ENCODE measurements at regions not wholly inside any gene's neighbourhood (a gene's known extent, or its start where the extent isn't known, plus 50 kb on each side); places are given as distances from the start of the nearest gene placed in this dataset.

DNA sequence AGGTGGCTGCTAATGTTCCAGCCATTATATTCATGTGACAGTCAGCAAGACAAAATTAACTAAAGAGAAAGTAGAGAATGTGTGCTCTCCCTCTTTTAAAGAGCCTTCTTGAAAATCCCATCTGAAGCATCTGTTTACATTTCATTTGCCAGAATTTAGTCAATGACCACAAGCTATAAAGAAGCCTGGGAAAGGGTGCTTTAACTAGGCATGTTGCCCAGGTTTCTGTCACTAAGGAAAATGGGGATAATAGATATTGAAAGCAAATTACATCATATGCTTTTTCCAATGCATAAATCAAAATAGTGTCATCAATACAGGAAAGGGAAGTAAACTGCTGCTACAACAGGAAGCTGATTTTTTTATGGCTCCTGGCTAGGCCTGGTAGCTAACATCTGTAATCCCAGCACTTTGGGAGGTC is 67.7 kb downstream of the ELAPOR2 start:
- no peak overlapping the region for H3K27ac Mint-ChIP-seq

DNA sequence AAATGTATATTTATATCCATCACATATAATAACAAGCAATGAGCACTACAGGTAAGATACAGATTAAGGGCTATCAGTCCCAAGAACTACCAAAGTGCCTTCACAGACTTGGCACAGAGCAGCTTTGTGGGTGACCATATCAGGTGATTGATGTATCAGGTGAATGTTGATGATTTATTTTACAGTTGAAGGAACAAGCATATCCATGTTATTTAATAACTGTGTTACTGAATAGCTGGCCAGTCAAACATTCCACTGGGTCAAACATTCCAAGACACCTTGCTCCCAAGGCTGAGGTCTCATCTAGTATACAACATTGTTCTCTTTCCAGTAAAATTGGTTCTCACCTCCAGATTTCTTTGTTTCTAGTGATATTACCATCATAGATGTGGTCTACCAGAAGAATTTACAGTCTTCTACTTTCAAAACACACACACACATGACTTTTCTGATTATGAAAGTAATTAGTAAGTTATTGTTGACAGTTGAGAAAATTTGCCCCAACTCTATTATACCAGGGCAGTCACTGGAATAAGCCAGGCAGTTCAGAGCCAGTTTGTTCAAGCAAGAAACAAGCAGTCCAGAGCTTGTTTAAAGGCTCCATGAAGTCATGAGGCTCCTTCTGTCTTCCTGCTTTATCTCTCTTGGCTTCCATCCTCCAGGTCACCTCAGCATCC is 68.2 kb downstream of the ELAPOR2 start:
- Histone ChIP-seq H3K9me3 (replicated peaks in 1 of 2; ENCODE audit: control insufficient read depth in 1 of 2, insufficient read depth in 1 of 2, low read length in 2 of 2) (no peaks in the 10 kb centered on the region), H2AFZ (ENCODE audit: insufficient read depth, low read depth, low read length, poor library complexity, severe bottlenecking) (no peak overlapping the region), H4K20me1 (ENCODE audit: insufficient read depth, low read length) (no peaks in the 10 kb centered on the region), H3K27ac (ENCODE audit: low read depth in 1 of 2, low read length in 2 of 2) (no peak overlapping the region), H3K27me3 (ENCODE audit: control insufficient read depth in 2 of 2, insufficient read depth in 2 of 2, low read length in 2 of 2) (no peaks in the 10 kb centered on the region), H3K36me3 (replicated peaks in 1 of 2; ENCODE audit: control insufficient read depth in 1 of 2, insufficient read depth in 2 of 2, low read length in 2 of 2) (no peaks in the 10 kb centered on the region), H3K9ac (ENCODE audit: insufficient read depth, low read length, poor library complexity, severe bottlenecking) (no peak overlapping the region), H3K4me2 (replicated peaks; ENCODE audit: extremely low read depth, low read length, poor library complexity, severe bottlenecking) (no peak overlapping the region), H3K4me1 (ENCODE audit: control insufficient read depth in 1 of 2, insufficient read depth in 2 of 2, low read length in 2 of 2) (no peaks in the 10 kb centered on the region), H3K4me3 (replicated peaks in 1 of 3; ENCODE audit: low read depth in 2 of 3, low read length in 3 of 3) (no peak overlapping the region), H3K79me2 (ENCODE audit: insufficient read depth, low read length) (no peaks in the 10 kb centered on the region)
- peaks cover 3 to 10% (median 5%) of the 10 kb centered on the region in 7 donors for H3K9me3 Mint-ChIP-seq
- no peaks in the 10 kb centered on the region for H3K36me3 Mint-ChIP-seq
- H3K4me1 Mint-ChIP-seq = no peaks in the 10 kb centered on the region
- no peak for DNase-seq
- TF ChIP-seq, protein P1, sequence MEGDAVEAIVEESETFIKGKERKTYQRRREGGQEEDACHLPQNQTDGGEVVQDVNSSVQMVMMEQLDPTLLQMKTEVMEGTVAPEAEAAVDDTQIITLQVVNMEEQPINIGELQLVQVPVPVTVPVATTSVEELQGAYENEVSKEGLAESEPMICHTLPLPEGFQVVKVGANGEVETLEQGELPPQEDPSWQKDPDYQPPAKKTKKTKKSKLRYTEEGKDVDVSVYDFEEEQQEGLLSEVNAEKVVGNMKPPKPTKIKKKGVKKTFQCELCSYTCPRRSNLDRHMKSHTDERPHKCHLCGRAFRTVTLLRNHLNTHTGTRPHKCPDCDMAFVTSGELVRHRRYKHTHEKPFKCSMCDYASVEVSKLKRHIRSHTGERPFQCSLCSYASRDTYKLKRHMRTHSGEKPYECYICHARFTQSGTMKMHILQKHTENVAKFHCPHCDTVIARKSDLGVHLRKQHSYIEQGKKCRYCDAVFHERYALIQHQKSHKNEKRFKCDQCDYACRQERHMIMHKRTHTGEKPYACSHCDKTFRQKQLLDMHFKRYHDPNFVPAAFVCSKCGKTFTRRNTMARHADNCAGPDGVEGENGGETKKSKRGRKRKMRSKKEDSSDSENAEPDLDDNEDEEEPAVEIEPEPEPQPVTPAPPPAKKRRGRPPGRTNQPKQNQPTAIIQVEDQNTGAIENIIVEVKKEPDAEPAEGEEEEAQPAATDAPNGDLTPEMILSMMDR (IDR thresholded peaks at IDR 0.05) = no peak
- no peaks in the 10 kb centered on the region for H3K27me3 Mint-ChIP-seq (ENCODE audit: low read depth in 3 of 3)
- H3K27ac Mint-ChIP-seq = no peak overlapping the region
- no peak overlapping the region for H3K4me3 Mint-ChIP-seq
- intact Hi-C loops (cut with micrococcal nuclease) = no loop called here

More for the DNA sequence above, 67.7 kb downstream of the ELAPOR2 start:
- Histone ChIP-seq H3K9me3 (replicated peaks in 1 of 2; ENCODE audit: control insufficient read depth in 1 of 2, insufficient read depth in 1 of 2, low read length in 2 of 2) (no peaks in the 10 kb centered on the region), H3K36me3 (replicated peaks in 1 of 2; ENCODE audit: control insufficient read depth in 1 of 2, insufficient read depth in 2 of 2, low read length in 2 of 2) (no peaks in the 10 kb centered on the region), H3K4me3 (replicated peaks in 1 of 3; ENCODE audit: low read depth in 2 of 3, low read length in 3 of 3) (no peak overlapping the region), H3K4me1 (ENCODE audit: control insufficient read depth in 1 of 2, insufficient read depth in 2 of 2, low read length in 2 of 2) (no peaks in the 10 kb centered on the region), H3K4me2 (replicated peaks; ENCODE audit: extremely low read depth, low read length, poor library complexity, severe bottlenecking) (no peak overlapping the region), H2AFZ (ENCODE audit: insufficient read depth, low read depth, low read length, poor library complexity, severe bottlenecking) (no peak overlapping the region), H4K20me1 (ENCODE audit: insufficient read depth, low read length) (no peaks in the 10 kb centered on the region), H3K27ac (ENCODE audit: low read depth in 1 of 2, low read length in 2 of 2) (no peak overlapping the region), H3K27me3 (ENCODE audit: control insufficient read depth in 2 of 2, insufficient read depth in 2 of 2, low read length in 2 of 2) (no peaks in the 10 kb centered on the region), H3K9ac (ENCODE audit: insufficient read depth, low read length, poor library complexity, severe bottlenecking) (no peak overlapping the region), H3K79me2 (ENCODE audit: insufficient read depth, low read length) (no peaks in the 10 kb centered on the region)
- no peak for DNase-seq
- H3K27me3 Mint-ChIP-seq (ENCODE audit: low read depth in 3 of 3) = no peaks in the 10 kb centered on the region
- TF ChIP-seq, protein P1 (IDR thresholded peaks at IDR 0.05) = no peak
- intact Hi-C loops (cut with micrococcal nuclease) = no loop called here
- no peaks in the 10 kb centered on the region for H3K4me1 Mint-ChIP-seq
- no peak overlapping the region for H3K4me3 Mint-ChIP-seq
- H3K36me3 Mint-ChIP-seq = no peaks in the 10 kb centered on the region
- H3K9me3 Mint-ChIP-seq = peaks cover 3 to 7% (median 5%) of the 10 kb centered on the region in 7 donors

Measured in CD14-positive monocyte (primary cell).